Heart left ventricle (tissue), 16 donors: ENCODE measurements at regions not wholly inside any gene's neighbourhood (a gene's known extent, or its start where the extent isn't known, plus 50 kb on each side); places are given as distances from the start of the nearest gene placed in this dataset.

Source experiments
- ATAC-seq, 4 donors: fragments of 200-7000 bp; cut with Tn5 transposase; one replicate each; pipeline ENCODE4 v1.9.1; 2020 to 2022; ENCODE audit warnings: moderate library complexity in 4 of 4, mild to moderate bottlenecking in 3 of 4, moderate number of reproducible peaks in 1 of 4
- DNase-seq, 5 donors: peaks; one replicate each; pipeline ENCODE4 v3.0.0-alpha.2; 2020
- H3K27ac ChIP-seq, 12 donors: fragments of 200-600 bp; sonication (generic) in 4 of 12; one replicate each; pipeline versions ENCODE4 v1.5.0 to v1.8.0; 2016 to 2022; ENCODE audit warnings: mild to moderate bottlenecking in 2 of 12
- H3K27me3 ChIP-seq, 9 donors: fragments of 200-600 bp; sonication (generic) in 2 of 9; one replicate each; pipeline versions ENCODE4 v1.5.1 to v1.8.0; 2016 to 2022; ENCODE audit warnings: mild to moderate bottlenecking in 3 of 9
- H3K36me3 ChIP-seq, 9 donors: fragments of 200-600 bp; sonication (generic) in 2 of 9; one replicate each; pipeline versions ENCODE4 v1.5.0 to v1.8.0; 2018 to 2022; ENCODE audit warnings: mild to moderate bottlenecking in 2 of 9
- H3K4me1 ChIP-seq, 12 donors: fragments of 200-600 bp; sonication (generic) in 4 of 12; one replicate each; pipeline versions ENCODE4 v1.5.0 to v1.8.0; 2016 to 2022; ENCODE audit warnings: mild to moderate bottlenecking in 3 of 12
- H3K4me3 ChIP-seq, 12 donors: fragments of 200-600 bp; sonication (generic) in 4 of 12; one replicate each; pipeline versions ENCODE4 v1.5.0 to v1.8.0; 2017 to 2022; ENCODE audit warnings: mild to moderate bottlenecking in 9 of 12, moderate library complexity in 4 of 12
- H3K9me3 ChIP-seq, 12 donors: fragments of 200-600 bp; sonication (generic) in 4 of 12; one replicate each; pipeline versions ENCODE4 v1.5.0 to v1.8.0; 2016 to 2022; ENCODE audit warnings: mild to moderate bottlenecking in 1 of 12
- POLR2A ChIP-seq, 2 donors: fragments of 450-650 bp; IDR thresholded peaks; one replicate each; pipeline ENCODE4 v1.6.1; 2017; ENCODE audit warnings: antibody characterized with exemption in 2 of 2, mild to moderate bottlenecking in 2 of 2, moderate library complexity in 2 of 2
- WGBS, 4 donors: extraction: QIAGEN DNeasy Blood & Tissue Kit in 2 of 4; methylation state at CpG; one replicate each; pipeline versions ENCODE4 v1.1.5 to v1.1.7; 2013 to 2018; 5-methylcytosine and 5-hydroxymethylcytosine counted together
- intact Hi-C, 10 donors: fragments of 100-400 bp; cut with DNase I; formaldehyde crosslinking; loops; one replicate each; pipeline versions ENCODE4 v1.11.1 to v1.14.2; 2022
- TF ChIP-seq, protein P1 (sequence below), 12 donors: fragments of 200-600 bp; sonication (generic) in 4 of 12; IDR thresholded peaks; one replicate each; pipeline versions ENCODE4 v1.5.0 to v1.8.0; 2018 to 2022; ENCODE audit warnings: antibody characterized with exemption in 12 of 12, mild to moderate bottlenecking in 5 of 12
- donor health status: ischemic (EF 13 %, LVEDD 7.1; RV severe dilation, severe dysfunction).
- donor health status: healthy with polysubstance abuse.
- donor health status: DM: no; HTN: yes; CAD: no.
- donor health status: DM: no; HTN: no; CAD: no.
- donor health status: ischemic (EF 25% LVEDD 6.9; RV normal size, moderate dysfunction).
- donor health status: ischemic (EF 25% LVEDD 5.7; RV mildly dilated, moderate dysfunction).
- donor health status: healthy.
- donor health status: DM: yes; HTN: yes; CAD: no.
- donor health status: ischemic (EF 35%, LVEDD 5.7; RV mildly dilated, moderate dysfunction).
- donor health status: nonischemic (EF 11% LVEDD 7.7; RV severe dilation, severe dysfunction).
- donor health status: DM: yes; HTN: yes; CAD: no.
- donor health status: PGD.
- donor health status: ischemic (EF 29% LVEDD 5.4; RV normal size, mild dysfunction).
- donor health status: nonischemic (EF 23%, LVEDD 6.1; RV moderate dilation, normal function).

- TF ChIP-seq, protein P1, sequence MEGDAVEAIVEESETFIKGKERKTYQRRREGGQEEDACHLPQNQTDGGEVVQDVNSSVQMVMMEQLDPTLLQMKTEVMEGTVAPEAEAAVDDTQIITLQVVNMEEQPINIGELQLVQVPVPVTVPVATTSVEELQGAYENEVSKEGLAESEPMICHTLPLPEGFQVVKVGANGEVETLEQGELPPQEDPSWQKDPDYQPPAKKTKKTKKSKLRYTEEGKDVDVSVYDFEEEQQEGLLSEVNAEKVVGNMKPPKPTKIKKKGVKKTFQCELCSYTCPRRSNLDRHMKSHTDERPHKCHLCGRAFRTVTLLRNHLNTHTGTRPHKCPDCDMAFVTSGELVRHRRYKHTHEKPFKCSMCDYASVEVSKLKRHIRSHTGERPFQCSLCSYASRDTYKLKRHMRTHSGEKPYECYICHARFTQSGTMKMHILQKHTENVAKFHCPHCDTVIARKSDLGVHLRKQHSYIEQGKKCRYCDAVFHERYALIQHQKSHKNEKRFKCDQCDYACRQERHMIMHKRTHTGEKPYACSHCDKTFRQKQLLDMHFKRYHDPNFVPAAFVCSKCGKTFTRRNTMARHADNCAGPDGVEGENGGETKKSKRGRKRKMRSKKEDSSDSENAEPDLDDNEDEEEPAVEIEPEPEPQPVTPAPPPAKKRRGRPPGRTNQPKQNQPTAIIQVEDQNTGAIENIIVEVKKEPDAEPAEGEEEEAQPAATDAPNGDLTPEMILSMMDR (IDR thresholded peaks at IDR 0.05), result no peak
- no peak for TF ChIP-seq POLR2A (IDR thresholded peaks at IDR 0.05)
- 92 to 96% (median 95%) methylated on average over 3 of the region's 3 CpGs for WGBS, 4 donors
- no peaks in the 10 kb centered on the region for H3K36me3 ChIP-seq
- no peaks in the 10 kb centered on the region for H3K9me3 ChIP-seq
- ATAC-seq, result no peak
- intact Hi-C loops, result no loop called here
- no peak overlapping the region for H3K27ac ChIP-seq
- H3K27me3 ChIP-seq, result peaks cover 0 to 7% (median 0%) of the 10 kb centered on the region in 9 donors
- no peaks in the 10 kb centered on the region for H3K4me1 ChIP-seq
- no peak for DNase-seq
- H3K4me3 ChIP-seq, result no peak overlapping the region
Observed at GRCh38 chr5:86671536-86671935, 53.8 kb downstream of the COX7C start.

DNA sequence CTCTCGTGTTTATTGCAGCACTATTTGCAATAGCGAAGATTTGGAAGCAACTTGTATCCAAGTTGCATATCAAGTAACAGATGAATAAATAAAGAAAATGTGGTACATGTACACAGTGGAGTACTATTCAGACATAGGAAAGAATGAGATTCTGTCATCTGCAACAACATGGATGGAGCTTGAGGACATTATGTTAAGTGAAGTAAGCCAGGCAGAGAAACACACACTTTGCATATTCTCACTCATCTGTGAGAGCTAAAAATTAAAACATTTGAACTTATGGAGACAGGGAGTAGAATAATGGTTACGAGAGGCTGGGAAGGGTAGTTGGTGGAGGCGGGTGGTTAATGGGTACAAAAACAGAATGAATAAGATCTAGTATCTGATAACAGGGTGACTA lies 56.3 kb downstream of the COX7C start:
- Histone ChIP-seq H3K27me3 (peaks cover 0 to 7% (median 0%) of the 10 kb centered on the region in 9 donors), H3K4me1 (peaks cover 0 to 2% (median 0%) of the 10 kb centered on the region in 12 donors), H3K27ac (no peak overlapping the region), H3K36me3 (no peaks in the 10 kb centered on the region), H3K4me3 (no peak overlapping the region), H3K9me3 (no peaks in the 10 kb centered on the region)
- intact Hi-C loops, result no loop called here
- 85 to 90% (median 87%) methylated on average over 4 of the region's 4 CpGs for WGBS, 4 donors
- ATAC-seq (no peak), DNase-seq (no peak)
- TF ChIP-seq, protein P1 (IDR thresholded peaks at IDR 0.05), result no peak
- no peak for TF ChIP-seq POLR2A (IDR thresholded peaks at IDR 0.05)

DNA sequence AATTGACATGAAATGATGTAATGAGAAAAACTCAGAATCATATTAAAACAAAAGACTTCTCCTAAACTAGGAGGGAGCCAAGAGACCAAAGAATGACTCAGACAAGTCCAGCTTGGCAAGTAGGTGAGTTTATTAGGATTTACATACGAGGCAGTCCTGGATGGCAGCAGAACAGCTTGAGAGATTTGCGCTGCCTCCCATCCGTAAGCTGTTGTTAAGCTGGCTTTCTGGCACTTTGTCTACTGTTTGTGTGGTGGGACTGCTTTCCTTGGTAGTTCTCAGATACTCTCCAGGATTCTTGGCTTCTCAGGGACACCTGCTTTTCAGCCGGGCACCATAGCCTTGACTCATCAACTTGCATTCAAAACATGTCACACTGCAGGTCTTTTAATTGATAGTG lies 57.6 kb downstream of the COX7C start:
- intact Hi-C loops, result no loop called here
- H3K9me3 ChIP-seq, result no peaks in the 10 kb centered on the region
- H3K27ac ChIP-seq, result no peak overlapping the region
- H3K36me3 ChIP-seq, result no peaks in the 10 kb centered on the region
- TF ChIP-seq, protein P1 (IDR thresholded peaks at IDR 0.05), result no peak
- no peak for TF ChIP-seq POLR2A (IDR thresholded peaks at IDR 0.05)
- DNase-seq (no peak), ATAC-seq (no peak)
- H3K27me3 ChIP-seq, result peaks cover 0 to 7% (median 0%) of the 10 kb centered on the region in 9 donors
- H3K4me1 ChIP-seq, result peaks cover 0 to 5% (median 0%) of the 10 kb centered on the region in 12 donors
- no peak overlapping the region for H3K4me3 ChIP-seq
- 75 to 83% (median 77%) methylated on average over 4 of the region's 4 CpGs for WGBS, 4 donors

- 0 to 1% (median 1%) methylated on average over 1 of the region's 1 CpG for WGBS, 4 donors
- H3K27me3 ChIP-seq, result no peaks in the 10 kb centered on the region
- H3K9me3 ChIP-seq, result no peaks in the 10 kb centered on the region
- peak in 3 of 5 donors; percentile 32 to 34 (median 33) for DNase-seq
- intact Hi-C loops, result no loop called here
- H3K36me3 ChIP-seq, result no peaks in the 10 kb centered on the region
- no peak for TF ChIP-seq POLR2A (IDR thresholded peaks at IDR 0.05)
- TF ChIP-seq, protein P1 (IDR thresholded peaks at IDR 0.05), result peak; percentile 33 to 68 (median 53)
- peak overlapping the region in 7 of 12 donors; percentile 29 to 90 (median 65) for H3K27ac ChIP-seq
- no peak overlapping the region for H3K4me3 ChIP-seq
- peaks cover 0 to 5% (median 0%) of the 10 kb centered on the region in 12 donors for H3K4me1 ChIP-seq
- peak; percentile 69 to 96 (median 92) for ATAC-seq
Observed at GRCh38 chr5:86679529-86679928, 61.8 kb downstream of the COX7C start.
